ENCODE measurements at regions not wholly inside any gene's neighbourhood (a gene's known extent, or its start where the extent isn't known, plus 50 kb on each side); places are given as distances from the start of the nearest gene placed in this dataset.

GRCh38 chr15:77843546-77843945 lies 210.8 kb upstream of the LINGO1 start:
- H3K9me3 ChIP-seq (replicated peaks), result no peaks in the 10 kb centered on the region
- peaks cover 45% of the 10 kb centered on the region for H3K27me3 ChIP-seq (replicated peaks)
- no peak for DNase-seq (ENCODE audit: low read depth in 1 of 2, low spot score in 2 of 2)
- H3K4me1 ChIP-seq (replicated peaks), result no peaks in the 10 kb centered on the region
- H3K27ac ChIP-seq, result no peak overlapping the region
- no peaks in the 10 kb centered on the region for H3K36me3 ChIP-seq
- no peak overlapping the region for H3K4me3 ChIP-seq

GRCh38 chr15:77840991-77841775 lies 208.5 kb upstream of the LINGO1 start:
- peaks cover 50% of the 10 kb centered on the region for H3K27me3 ChIP-seq (replicated peaks)
- H3K4me1 ChIP-seq (replicated peaks), result no peaks in the 10 kb centered on the region
- H3K27ac ChIP-seq, result no peak overlapping the region
- H3K36me3 ChIP-seq, result no peaks in the 10 kb centered on the region
- no peaks in the 10 kb centered on the region for H3K9me3 ChIP-seq (replicated peaks)
- no peak for DNase-seq (ENCODE audit: low read depth in 1 of 2, low spot score in 2 of 2)
- no peak overlapping the region for H3K4me3 ChIP-seq

GRCh38 chr15:77839970-77840905 lies 207.5 kb upstream of the LINGO1 start:
- DNase-seq (ENCODE audit: low read depth in 1 of 2, low spot score in 2 of 2), result no peak
- Histone ChIP-seq H3K4me3 (no peak overlapping the region), H3K4me1 (replicated peaks) (no peaks in the 10 kb centered on the region), H3K27ac (no peak overlapping the region), H3K9me3 (replicated peaks) (no peaks in the 10 kb centered on the region), H3K27me3 (replicated peaks) (peaks cover 50% of the 10 kb centered on the region), H3K36me3 (no peaks in the 10 kb centered on the region)

GRCh38 chr15:77839456-77839855 lies 206.7 kb upstream of the LINGO1 start:
- Histone ChIP-seq H3K4me1 (replicated peaks) (no peaks in the 10 kb centered on the region), H3K4me3 (no peak overlapping the region), H3K27ac (no peak overlapping the region), H3K36me3 (no peaks in the 10 kb centered on the region), H3K9me3 (replicated peaks) (no peaks in the 10 kb centered on the region), H3K27me3 (replicated peaks) (peaks cover 50% of the 10 kb centered on the region)
- DNase-seq (ENCODE audit: low read depth in 1 of 2, low spot score in 2 of 2), result no peak

- H3K27me3 ChIP-seq (replicated peaks), result peaks cover 50% of the 10 kb centered on the region
- H3K4me1 ChIP-seq (replicated peaks), result no peaks in the 10 kb centered on the region
- no peak for DNase-seq (ENCODE audit: low read depth in 1 of 2, low spot score in 2 of 2)
Measured at GRCh38 chr15:77838595-77838994, 205.9 kb upstream of the LINGO1 start.

GRCh38 chr15:77838061-77838460 lies 205.3 kb upstream of the LINGO1 start:
- no peaks in the 10 kb centered on the region for H3K4me1 ChIP-seq (replicated peaks)
- H3K27ac ChIP-seq, result no peak overlapping the region
- H3K4me3 ChIP-seq, result no peak overlapping the region
- DNase-seq (ENCODE audit: low read depth in 1 of 2, low spot score in 2 of 2), result no peak
- H3K27me3 ChIP-seq (replicated peaks), result peaks cover 50% of the 10 kb centered on the region
- no peaks in the 10 kb centered on the region for H3K36me3 ChIP-seq
- H3K9me3 ChIP-seq (replicated peaks), result no peaks in the 10 kb centered on the region

More at GRCh38 chr15:77838595-77838994, 205.9 kb upstream of the LINGO1 start:
- Histone ChIP-seq H3K9me3 (replicated peaks) (no peaks in the 10 kb centered on the region), H3K4me3 (no peak overlapping the region), H3K27ac (no peak overlapping the region), H3K36me3 (no peaks in the 10 kb centered on the region)

GRCh38 chr15:77837649-77838025 lies 204.9 kb upstream of the LINGO1 start:
- Histone ChIP-seq H3K4me3 (no peak overlapping the region), H3K9me3 (replicated peaks) (no peaks in the 10 kb centered on the region), H3K36me3 (no peaks in the 10 kb centered on the region), H3K27ac (no peak overlapping the region), H3K27me3 (replicated peaks) (peaks cover 50% of the 10 kb centered on the region), H3K4me1 (replicated peaks) (no peaks in the 10 kb centered on the region)
- no peak for DNase-seq (ENCODE audit: low read depth in 1 of 2, low spot score in 2 of 2)

- Histone ChIP-seq H3K4me3 (no peak overlapping the region), H3K27ac (no peak overlapping the region), H3K9me3 (replicated peaks) (no peaks in the 10 kb centered on the region), H3K27me3 (replicated peaks) (peaks cover 46% of the 10 kb centered on the region), H3K4me1 (replicated peaks) (no peaks in the 10 kb centered on the region), H3K36me3 (no peaks in the 10 kb centered on the region)
- DNase-seq (ENCODE audit: low read depth in 1 of 2, low spot score in 2 of 2), result no peak
Measured at GRCh38 chr15:77836906-77837648, 204.4 kb upstream of the LINGO1 start.

- no peak for DNase-seq (ENCODE audit: low read depth in 1 of 2, low spot score in 2 of 2)
- H3K4me3 ChIP-seq, result no peak overlapping the region
- peaks cover 40% of the 10 kb centered on the region for H3K27me3 ChIP-seq (replicated peaks)
- H3K27ac ChIP-seq, result no peak overlapping the region
- H3K4me1 ChIP-seq (replicated peaks), result no peaks in the 10 kb centered on the region
- no peaks in the 10 kb centered on the region for H3K36me3 ChIP-seq
- H3K9me3 ChIP-seq (replicated peaks), result no peaks in the 10 kb centered on the region
Measured at GRCh38 chr15:77836121-77836692, 203.5 kb upstream of the LINGO1 start.

GRCh38 chr15:77834276-77834990 lies 201.7 kb upstream of the LINGO1 start:
- Histone ChIP-seq H3K4me3 (no peak overlapping the region), H3K27me3 (replicated peaks) (peaks cover 26% of the 10 kb centered on the region), H3K9me3 (replicated peaks) (no peaks in the 10 kb centered on the region), H3K4me1 (replicated peaks) (no peaks in the 10 kb centered on the region), H3K36me3 (no peaks in the 10 kb centered on the region), H3K27ac (no peak overlapping the region)
- DNase-seq (ENCODE audit: low read depth in 1 of 2, low spot score in 2 of 2), result no peak

- DNase-seq (ENCODE audit: low read depth in 1 of 2, low spot score in 2 of 2), result no peak
- no peaks in the 10 kb centered on the region for H3K9me3 ChIP-seq (replicated peaks)
- peaks cover 11% of the 10 kb centered on the region; the same call in 1 of the 2 replicates for H3K27me3 ChIP-seq (replicated peaks)
- no peaks in the 10 kb centered on the region for H3K4me1 ChIP-seq (replicated peaks)
- H3K36me3 ChIP-seq, result no peaks in the 10 kb centered on the region
- no peak overlapping the region for H3K4me3 ChIP-seq
- H3K27ac ChIP-seq, result no peak overlapping the region
Measured at GRCh38 chr15:77832874-77833273, 200.2 kb upstream of the LINGO1 start.

- DNase-seq (ENCODE audit: low read depth in 1 of 2, low spot score in 2 of 2), result no peak
- Histone ChIP-seq H3K4me1 (replicated peaks) (no peaks in the 10 kb centered on the region), H3K9me3 (replicated peaks) (no peaks in the 10 kb centered on the region), H3K36me3 (no peaks in the 10 kb centered on the region), H3K4me3 (no peak overlapping the region), H3K27me3 (replicated peaks) (peaks cover 4% of the 10 kb centered on the region; the same call in 1 of the 2 replicates), H3K27ac (no peak overlapping the region)
Measured at GRCh38 chr15:77831986-77832385, 199.3 kb upstream of the LINGO1 start.

GRCh38 chr15:77830051-77830468 lies 197.3 kb upstream of the LINGO1 start:
- no peak for DNase-seq (ENCODE audit: low read depth in 1 of 2, low spot score in 2 of 2)
- H3K9me3 ChIP-seq (replicated peaks), result no peaks in the 10 kb centered on the region
- H3K4me1 ChIP-seq (replicated peaks), result no peaks in the 10 kb centered on the region
- H3K27me3 ChIP-seq (replicated peaks), result no peaks in the 10 kb centered on the region; the same call in 1 of the 2 replicates
- H3K27ac ChIP-seq, result no peak overlapping the region
- H3K4me3 ChIP-seq, result no peak overlapping the region
- H3K36me3 ChIP-seq, result no peaks in the 10 kb centered on the region
